Coronary artery (tissue), 2 donors: ENCODE measurements at regions not wholly inside any gene's neighbourhood (a gene's known extent, or its start where the extent isn't known, plus 50 kb on each side); places are given as distances from the start of the nearest gene placed in this dataset.
"Not testable (repeated sequence)": the region's sequence is repeated elsewhere in the genome, so short reads cannot be mapped to it uniquely, and the experiment has no call there.

Experiments
- DNase-seq: peaks from one replicate; pipeline ENCODE4 v3.0.0-alpha.2; 2017; ENCODE audit warnings: low spot score
- H3K27ac ChIP-seq, 2 donors: fragments of 200-600 bp; sonication (generic); one replicate each; pipeline ENCODE4 v1.5.1; 2016 to 2019
- H3K4me3 ChIP-seq: fragments of 200-600 bp; sonication (generic); 2 replicates; pipeline ENCODE4 v1.5.1; 2016; ENCODE audit warnings: mild to moderate bottlenecking, moderate library complexity
- TF ChIP-seq, protein P1 (sequence below): fragments of 200-600 bp; sonication (generic); IDR thresholded peaks from one replicate; pipeline ENCODE4 v1.5.1; 2019; ENCODE audit warnings: antibody characterized with exemption

GRCh38 chr9:29245351-29245750 is 1672.1 kb upstream of the C9orf72 start:
- H3K4me3 ChIP-seq: no peak overlapping the region
- no peak for DNase-seq
- no peak overlapping the region for H3K27ac ChIP-seq
- TF ChIP-seq, protein P1, sequence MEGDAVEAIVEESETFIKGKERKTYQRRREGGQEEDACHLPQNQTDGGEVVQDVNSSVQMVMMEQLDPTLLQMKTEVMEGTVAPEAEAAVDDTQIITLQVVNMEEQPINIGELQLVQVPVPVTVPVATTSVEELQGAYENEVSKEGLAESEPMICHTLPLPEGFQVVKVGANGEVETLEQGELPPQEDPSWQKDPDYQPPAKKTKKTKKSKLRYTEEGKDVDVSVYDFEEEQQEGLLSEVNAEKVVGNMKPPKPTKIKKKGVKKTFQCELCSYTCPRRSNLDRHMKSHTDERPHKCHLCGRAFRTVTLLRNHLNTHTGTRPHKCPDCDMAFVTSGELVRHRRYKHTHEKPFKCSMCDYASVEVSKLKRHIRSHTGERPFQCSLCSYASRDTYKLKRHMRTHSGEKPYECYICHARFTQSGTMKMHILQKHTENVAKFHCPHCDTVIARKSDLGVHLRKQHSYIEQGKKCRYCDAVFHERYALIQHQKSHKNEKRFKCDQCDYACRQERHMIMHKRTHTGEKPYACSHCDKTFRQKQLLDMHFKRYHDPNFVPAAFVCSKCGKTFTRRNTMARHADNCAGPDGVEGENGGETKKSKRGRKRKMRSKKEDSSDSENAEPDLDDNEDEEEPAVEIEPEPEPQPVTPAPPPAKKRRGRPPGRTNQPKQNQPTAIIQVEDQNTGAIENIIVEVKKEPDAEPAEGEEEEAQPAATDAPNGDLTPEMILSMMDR: no peak

GRCh38 chr9:29270400-29270799 is 1697.1 kb upstream of the C9orf72 start:
- DNase-seq, H3K27ac ChIP-seq, H3K4me3 ChIP-seq: not testable (repeated sequence)

DNA sequence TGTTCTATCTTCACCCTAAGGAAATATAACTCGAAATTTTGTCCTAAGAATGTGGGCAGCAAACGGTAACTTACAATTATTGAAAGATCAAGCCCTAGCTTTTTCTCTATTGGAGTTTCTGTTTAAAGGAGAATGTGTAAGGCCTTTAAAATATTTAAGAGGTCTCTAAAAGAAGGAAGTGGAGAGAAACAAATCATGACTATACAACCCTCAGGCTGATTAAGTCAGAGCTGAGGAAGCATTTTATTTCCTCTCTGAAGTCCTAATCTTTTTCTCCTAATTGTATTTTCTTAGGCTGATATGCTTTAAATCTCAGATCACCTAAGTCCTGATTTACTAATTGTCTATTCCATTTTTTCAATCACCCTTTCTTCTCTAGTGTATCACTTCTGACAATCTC is 1708.8 kb upstream of the C9orf72 start:
- H3K4me3 ChIP-seq: no peak overlapping the region
- TF ChIP-seq, protein P1: no peak
- DNase-seq: no peak
- no peak overlapping the region for H3K27ac ChIP-seq

DNA sequence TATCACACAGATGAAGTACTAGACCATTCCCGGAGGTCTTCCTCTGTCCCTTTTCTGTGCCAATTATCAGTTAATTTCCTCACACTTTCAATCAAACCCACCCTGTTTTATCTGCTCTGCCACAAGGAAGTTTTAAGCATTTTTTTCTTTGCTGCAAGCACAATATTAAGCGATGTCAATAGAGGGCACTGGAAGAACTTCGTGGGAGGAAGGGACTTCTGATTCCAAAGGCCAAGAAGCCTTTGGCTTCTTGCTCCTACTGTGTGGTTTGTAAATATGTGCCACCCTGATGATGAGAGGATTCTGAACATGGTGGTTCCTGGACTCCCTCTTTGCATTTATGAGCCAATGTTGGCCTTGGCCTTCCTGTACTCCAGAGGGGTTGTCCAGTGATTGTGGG is 1712.5 kb upstream of the C9orf72 start:
- TF ChIP-seq, protein P1: no peak
- Histone ChIP-seq H3K27ac (no peak overlapping the region), H3K4me3 (no peak overlapping the region)
- no peak for DNase-seq

- Histone ChIP-seq H3K4me3 (no peak overlapping the region), H3K27ac (no peak overlapping the region)
- TF ChIP-seq, protein P1: no peak
- no peak for DNase-seq
Observed at GRCh38 chr9:29289365-29289764, 1716.1 kb upstream of the C9orf72 start.

DNA sequence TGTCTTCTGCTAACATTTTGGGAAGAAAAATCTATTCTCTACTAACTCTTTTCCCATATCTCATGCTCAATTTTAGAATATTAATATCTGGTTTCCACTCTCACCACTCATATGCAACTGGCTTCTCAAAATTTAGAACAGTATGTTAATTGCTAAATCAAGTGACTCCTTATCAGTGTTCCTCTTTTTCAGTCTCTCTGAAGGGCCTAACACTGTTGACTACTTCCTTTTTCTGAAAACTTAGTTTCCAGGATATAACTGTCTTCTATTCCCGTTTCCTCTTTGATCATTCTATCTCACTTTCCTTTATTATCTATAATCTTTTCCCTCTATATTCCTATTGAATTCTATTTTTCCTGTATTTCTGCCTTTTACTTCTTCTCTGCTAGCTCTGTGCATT is 1717.2 kb upstream of the C9orf72 start:
- DNase-seq: no peak

DNA sequence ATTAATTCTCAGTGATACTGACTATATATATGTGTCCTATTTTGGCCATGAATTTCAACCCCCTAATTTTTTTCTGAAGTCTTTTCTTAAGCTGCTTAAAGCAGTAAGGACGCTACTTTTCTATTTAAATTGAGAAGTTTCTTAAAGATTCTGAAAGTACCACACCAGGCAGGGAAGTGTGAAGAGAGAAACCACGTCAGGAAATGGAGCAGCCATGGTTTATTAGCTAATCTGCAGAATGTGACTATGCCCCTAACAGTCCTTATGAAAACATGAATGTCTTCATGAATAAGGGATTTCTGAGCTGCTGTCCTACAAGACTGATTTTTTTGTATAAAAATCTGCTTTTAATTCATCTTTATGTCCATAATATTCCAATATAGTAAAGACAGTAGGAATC is 1724.3 kb upstream of the C9orf72 start:
- DNase-seq: no peak
- Histone ChIP-seq H3K27ac (no peak overlapping the region), H3K4me3 (no peak overlapping the region)
- TF ChIP-seq, protein P1: no peak

More for the DNA sequence above, 1717.2 kb upstream of the C9orf72 start:
- Histone ChIP-seq H3K27ac (no peak overlapping the region), H3K4me3 (no peak overlapping the region)
- TF ChIP-seq, protein P1: no peak

DNA sequence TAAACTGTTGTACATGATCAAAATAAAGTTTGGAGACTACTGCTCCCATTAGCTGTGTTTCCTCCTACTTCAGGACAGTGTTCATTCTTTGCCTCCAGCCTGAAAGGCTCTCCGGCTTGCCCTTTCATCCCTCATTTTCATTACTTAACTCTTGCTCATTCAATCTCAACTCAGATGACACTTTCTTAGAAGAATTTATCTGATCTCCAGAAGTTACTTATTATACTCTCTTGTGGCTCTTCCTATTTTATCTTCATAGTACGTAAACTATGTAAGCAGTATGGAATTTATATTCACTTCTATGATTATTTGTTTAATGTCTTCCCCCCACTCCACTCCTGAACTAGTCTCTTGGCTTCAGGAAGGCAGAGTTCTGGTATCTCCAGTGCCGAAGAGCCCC is 1737.9 kb upstream of the C9orf72 start:
- no peak for DNase-seq
- Histone ChIP-seq H3K4me3 (no peak overlapping the region), H3K27ac (no peak overlapping the region)
- TF ChIP-seq, protein P1: no peak
